Activated CD8-positive, alpha-beta memory T cell treated with anti-CD3 and anti-CD28 coated beads for 4 hours (primary cell): ENCODE measurements at regions not wholly inside any gene's neighbourhood (a gene's known extent, or its start where the extent isn't known, plus 50 kb on each side); places are given as distances from the start of the nearest gene placed in this dataset.
"Not testable (repeated sequence)": the region's sequence is repeated elsewhere in the genome, so short reads cannot be mapped to it uniquely, and the experiment has no call there.

ENCODE experiments used
- DNase-seq, 2 donors: peaks; one replicate each; pipeline ENCODE4 v3.0.0-alpha.2; 2020; ENCODE audit warnings: low read depth in 2 of 2

- no peak for DNase-seq
Measured at GRCh38 chrX:122910697-122911096, 273.4 kb upstream of the GRIA3 start.

- no peak for DNase-seq
Measured at GRCh38 chrX:122913134-122913533, 270.9 kb upstream of the GRIA3 start.

GRCh38 chrX:122913764-122914163 lies 270.3 kb upstream of the GRIA3 start:
- DNase-seq = no peak

GRCh38 chrX:122914256-122914655 lies 269.8 kb upstream of the GRIA3 start:
- DNase-seq = no peak

GRCh38 chrX:122934131-122934530 lies 249.9 kb upstream of the GRIA3 start:
- DNase-seq = no peak

GRCh38 chrX:122940199-122940598 lies 243.9 kb upstream of the GRIA3 start:
- no peak for DNase-seq

GRCh38 chrX:122941806-122942205 lies 242.3 kb upstream of the GRIA3 start:
- DNase-seq = no peak

GRCh38 chrX:122943918-122944317 lies 240.2 kb upstream of the GRIA3 start:
- DNase-seq = no peak

- no peak for DNase-seq
Measured at GRCh38 chrX:122945328-122945727, 238.8 kb upstream of the GRIA3 start.

GRCh38 chrX:122972604-122973003 lies 211.5 kb upstream of the GRIA3 start:
- DNase-seq = no peak

GRCh38 chrX:122982521-122982920 lies 201.6 kb upstream of the GRIA3 start:
- DNase-seq = no peak

- DNase-seq = not testable (repeated sequence)
Measured at GRCh38 chrX:123002844-123003243, 181.2 kb upstream of the GRIA3 start.

- no peak for DNase-seq
Measured at GRCh38 chrX:123013141-123013540, 170.9 kb upstream of the GRIA3 start.

- no peak for DNase-seq
Measured at GRCh38 chrX:123036401-123036800, 147.7 kb upstream of the GRIA3 start.

GRCh38 chrX:123049071-123049625 lies 134.9 kb upstream of the GRIA3 start:
- no peak for DNase-seq

GRCh38 chrX:123060986-123061385 lies 123.1 kb upstream of the GRIA3 start:
- DNase-seq = no peak

GRCh38 chrX:123064053-123064452 lies 120.0 kb upstream of the GRIA3 start:
- DNase-seq = no peak

GRCh38 chrX:123072686-123073385 lies 111.2 kb upstream of the GRIA3 start:
- no peak for DNase-seq

GRCh38 chrX:123075947-123076561 lies 108.0 kb upstream of the GRIA3 start:
- no peak for DNase-seq

GRCh38 chrX:123077631-123078030 lies 106.4 kb upstream of the GRIA3 start:
- no peak for DNase-seq

- no peak for DNase-seq
Measured at GRCh38 chrX:123080065-123080464, 104.0 kb upstream of the GRIA3 start.

- no peak for DNase-seq
Measured at GRCh38 chrX:123081776-123082175, 102.3 kb upstream of the GRIA3 start.

GRCh38 chrX:123083924-123084323 lies 100.2 kb upstream of the GRIA3 start:
- no peak for DNase-seq
